ENCODE measurements at regions not wholly inside any gene's neighbourhood (a gene's known extent, or its start where the extent isn't known, plus 50 kb on each side); places are given as distances from the start of the nearest gene placed in this dataset.
"Not testable (repeated sequence)": the region's sequence is repeated elsewhere in the genome, so short reads cannot be mapped to it uniquely, and the experiment has no call there.

GRCh38 chr6:134421501-134421900 is 103.6 kb upstream of the SGK1 start:
- no peak for DNase-seq (ENCODE audit: low read depth in 4 of 4, low spot score in 2 of 4)

GRCh38 chr6:134420614-134421181 is 102.8 kb upstream of the SGK1 start:
- DNase-seq (ENCODE audit: low read depth in 4 of 4, low spot score in 2 of 4) = no peak

- DNase-seq (ENCODE audit: low read depth in 4 of 4, low spot score in 2 of 4) = peak in 1 of 4 donors; percentile 33
Observed at GRCh38 chr6:134419716-134420115, 101.8 kb upstream of the SGK1 start.

GRCh38 chr6:134416418-134417154 is 98.7 kb upstream of the SGK1 start:
- no peak for DNase-seq (ENCODE audit: low read depth in 4 of 4, low spot score in 2 of 4)

GRCh38 chr6:134415656-134416055 is 97.7 kb upstream of the SGK1 start:
- no peak for DNase-seq (ENCODE audit: low read depth in 4 of 4, low spot score in 2 of 4)

GRCh38 chr6:134415194-134415593 is 97.3 kb upstream of the SGK1 start:
- DNase-seq (ENCODE audit: low read depth in 4 of 4, low spot score in 2 of 4) = no peak

- no peak for DNase-seq (ENCODE audit: low read depth in 4 of 4, low spot score in 2 of 4)
Observed at GRCh38 chr6:134414793-134415192, 96.9 kb upstream of the SGK1 start.

- no peak for DNase-seq (ENCODE audit: low read depth in 4 of 4, low spot score in 2 of 4)
Observed at GRCh38 chr6:134413241-134413643, 95.3 kb upstream of the SGK1 start.

- DNase-seq (ENCODE audit: low read depth in 4 of 4, low spot score in 2 of 4) = no peak
Observed at GRCh38 chr6:134410541-134410940, 92.6 kb upstream of the SGK1 start.

- no peak for DNase-seq (ENCODE audit: low read depth in 4 of 4, low spot score in 2 of 4)
Observed at GRCh38 chr6:134407791-134408190, 89.9 kb upstream of the SGK1 start.

GRCh38 chr6:134406311-134406710 is 88.4 kb upstream of the SGK1 start:
- DNase-seq (ENCODE audit: low read depth in 4 of 4, low spot score in 2 of 4) = no peak

GRCh38 chr6:134405386-134406087 is 87.6 kb upstream of the SGK1 start:
- DNase-seq (ENCODE audit: low read depth in 4 of 4, low spot score in 2 of 4) = no peak

GRCh38 chr6:134403312-134403711 is 85.4 kb upstream of the SGK1 start:
- DNase-seq (ENCODE audit: low read depth in 4 of 4, low spot score in 2 of 4) = not testable (repeated sequence)

GRCh38 chr6:134402372-134402984 is 84.6 kb upstream of the SGK1 start:
- DNase-seq (ENCODE audit: low read depth in 4 of 4, low spot score in 2 of 4) = no peak

- no peak for DNase-seq (ENCODE audit: low read depth in 4 of 4, low spot score in 2 of 4)
Observed at GRCh38 chr6:134400941-134401340, 83.0 kb upstream of the SGK1 start.

GRCh38 chr6:134398453-134398852 is 80.5 kb upstream of the SGK1 start:
- DNase-seq (ENCODE audit: low read depth in 4 of 4, low spot score in 2 of 4) = no peak

GRCh38 chr6:134397676-134398075 is 79.8 kb upstream of the SGK1 start:
- DNase-seq (ENCODE audit: low read depth in 4 of 4, low spot score in 2 of 4) = no peak

- no peak for DNase-seq (ENCODE audit: low read depth in 4 of 4, low spot score in 2 of 4)
Observed at GRCh38 chr6:134394905-134395304, 77.0 kb upstream of the SGK1 start.

GRCh38 chr6:134394208-134394607 is 76.3 kb upstream of the SGK1 start:
- no peak for DNase-seq (ENCODE audit: low read depth in 4 of 4, low spot score in 2 of 4)

GRCh38 chr6:134391205-134391604 is 73.3 kb upstream of the SGK1 start:
- DNase-seq (ENCODE audit: low read depth in 4 of 4, low spot score in 2 of 4) = no peak

GRCh38 chr6:134389658-134390057 is 71.7 kb upstream of the SGK1 start:
- DNase-seq (ENCODE audit: low read depth in 4 of 4, low spot score in 2 of 4) = no peak

GRCh38 chr6:134389129-134389528 is 71.2 kb upstream of the SGK1 start:
- DNase-seq (ENCODE audit: low read depth in 4 of 4, low spot score in 2 of 4) = no peak
